ENCODE measurements at regions not wholly inside any gene's neighbourhood (a gene's known extent, or its start where the extent isn't known, plus 50 kb on each side); places are given as distances from the start of the nearest gene placed in this dataset.

DNA sequence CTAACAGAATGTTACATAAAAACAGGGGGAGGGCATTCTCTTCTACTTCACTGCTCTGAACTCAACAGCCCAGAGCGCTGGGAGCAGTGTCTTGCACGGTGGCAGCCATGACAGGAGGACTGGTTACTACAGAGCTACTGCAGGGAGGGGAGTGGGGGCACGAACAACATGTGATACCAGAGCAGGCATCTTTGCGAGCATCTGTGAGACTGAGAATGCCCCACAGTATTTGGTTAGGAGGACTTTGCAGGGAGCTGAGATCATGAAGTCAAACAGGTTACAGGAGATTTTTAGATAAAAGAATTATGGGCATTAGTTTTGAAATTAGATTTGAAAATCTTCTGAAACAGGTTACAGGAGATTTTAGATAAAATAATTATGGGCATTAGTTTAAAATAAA is 58.8 kb upstream of the GOLGA8B start:
- Histone ChIP-seq H3K9me3 (ENCODE audit: control insufficient read depth, insufficient read depth, low read depth, low read length) (no peaks in the 10 kb centered on the region), H3K27me3 (ENCODE audit: control insufficient read depth, insufficient read depth, low read length) (0 out of 2 replicates have a peak, but pooled peaks cover 2% of the 10 kb centered on the region), H3K36me3 (ENCODE audit: control insufficient read depth, insufficient read depth, low read length) (no peaks in the 10 kb centered on the region), H3K27ac (ENCODE audit: low read length) (no peak overlapping the region), H3K4me1 (ENCODE audit: control insufficient read depth, insufficient read depth, low read length) (no peaks in the 10 kb centered on the region), H3K4me3 (ENCODE audit: low read depth in 2 of 2, low read length in 2 of 2) (no peak overlapping the region)
- ATAC-seq (no peak), DNase-seq (ENCODE audit: low read depth, low spot score) (no peak)
- ChIA-PET CTCF (no interaction called here), POLR2A (no interaction called here)
- in situ Hi-C loops (cut with HindIII; ENCODE audit: low pct_unique_long_range_greater_than_20kb, low sequenced_read_pairs) (no loop called here), intact Hi-C loops (cut with micrococcal nuclease; ENCODE audit: unreplicated experiment) (no loop called here)
- TF ChIP-seq POLR2AphosphoS5 (IDR thresholded peaks at IDR 0.05; ENCODE audit: low read depth, low read length) = no peak
- TF ChIP-seq SIN3A (IDR thresholded peaks at IDR 0.05; ENCODE audit: borderline replicate concordance, insufficient read depth, low read depth, low read length) = no peak
- TF ChIP-seq CTCF (IDR thresholded peaks at IDR 0.05) = no peak
- no peak for TF ChIP-seq TCF7L2 (IDR thresholded peaks at IDR 0.05; ENCODE audit: low read depth, low read length)
- TF ChIP-seq REST (IDR thresholded peaks at IDR 0.05; ENCODE audit: insufficient read depth in 1 of 2, low read depth in 2 of 2, low read length in 1 of 2) = no peak
- BruUV-seq (replicated peaks) = no TSS peak

DNA sequence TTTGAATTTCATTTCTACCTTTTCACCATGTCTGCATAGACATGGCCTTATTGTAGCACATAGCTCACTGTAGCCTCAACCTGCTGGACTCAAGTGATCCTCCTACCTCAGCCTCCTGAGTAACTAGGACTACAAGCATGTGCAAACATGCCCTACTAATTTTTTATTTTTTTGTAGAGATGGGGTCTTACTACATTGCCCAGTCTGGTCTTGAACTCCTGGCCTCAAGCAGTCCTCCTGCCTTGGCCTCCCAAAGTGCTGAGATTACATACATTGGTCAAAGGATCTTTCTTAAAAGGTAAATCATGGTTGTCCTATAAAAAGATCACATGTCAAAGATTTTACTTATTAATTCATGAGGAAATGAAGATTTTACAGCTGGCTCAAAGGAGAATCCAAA is 57.2 kb upstream of the GOLGA8B start:
- BruUV-seq (replicated peaks) = no TSS peak
- ChIA-PET POLR2A (interaction anchor here (0.6 kb wide), 1 partner anchor 359 kb away, joined by 17 read pairs; no protein-coding TSS in a partner anchor), CTCF (no interaction called here)
- in situ Hi-C loops (cut with HindIII; ENCODE audit: low pct_unique_long_range_greater_than_20kb, low sequenced_read_pairs) = no loop called here
- Histone ChIP-seq H3K4me1 (ENCODE audit: control insufficient read depth, insufficient read depth, low read length) (no peaks in the 10 kb centered on the region), H3K36me3 (ENCODE audit: control insufficient read depth, insufficient read depth, low read length) (no peaks in the 10 kb centered on the region), H3K27ac (ENCODE audit: low read length) (no peak overlapping the region), H3K27me3 (ENCODE audit: control insufficient read depth, insufficient read depth, low read length) (no peaks in the 10 kb centered on the region), H3K4me3 (ENCODE audit: low read depth in 2 of 2, low read length in 2 of 2) (no peak overlapping the region), H3K9me3 (ENCODE audit: control insufficient read depth, insufficient read depth, low read depth, low read length) (no peaks in the 10 kb centered on the region)
- ATAC-seq = no peak
- intact Hi-C loops (cut with micrococcal nuclease; ENCODE audit: unreplicated experiment) = no loop called here
- no peak for DNase-seq (ENCODE audit: low read depth, low spot score)
- TF ChIP-seq SIN3A (IDR thresholded peaks at IDR 0.05; ENCODE audit: borderline replicate concordance, insufficient read depth, low read depth, low read length) (no peak), CTCF (IDR thresholded peaks at IDR 0.05) (no peak), POLR2AphosphoS5 (IDR thresholded peaks at IDR 0.05; ENCODE audit: low read depth, low read length) (no peak), REST (IDR thresholded peaks at IDR 0.05; ENCODE audit: insufficient read depth in 1 of 2, low read depth in 2 of 2, low read length in 1 of 2) (no peak), TCF7L2 (IDR thresholded peaks at IDR 0.05; ENCODE audit: low read depth, low read length) (no peak)
